Endodermal cell (in vitro differentiated cells): ENCODE measurements at regions not wholly inside any gene's neighbourhood (a gene's known extent, or its start where the extent isn't known, plus 50 kb on each side); places are given as distances from the start of the nearest gene placed in this dataset.

Source experiments
- DNase-seq: peaks from one replicate; pipeline ENCODE4 v3.0.0-alpha.2; 2017
- H3K27ac ChIP-seq: 2 replicates; pipeline ENCODE4 v1.5.1; 2013; ENCODE audit warnings: mild to moderate bottlenecking, low read depth, low read length, moderate library complexity
- H3K27me3 ChIP-seq: 2 replicates; pipeline ENCODE4 v1.6.1; 2013; ENCODE audit warnings: mild to moderate bottlenecking, low read length, moderate library complexity; ENCODE audit not compliant: insufficient read depth, control insufficient read depth, poor library complexity, severe bottlenecking
- H3K36me3 ChIP-seq: 2 replicates; pipeline ENCODE4 v1.7.0; 2013; ENCODE audit warnings: mild to moderate bottlenecking, low read length, moderate library complexity; ENCODE audit not compliant: control insufficient read depth, insufficient read depth
- H3K4me1 ChIP-seq: one replicate; pipeline ENCODE4 v1.7.0; 2013; ENCODE audit warnings: low read length; ENCODE audit not compliant: control insufficient read depth, insufficient read depth
- H3K4me3 ChIP-seq: 2 replicates; pipeline ENCODE4 v1.5.1; 2013; ENCODE audit warnings: mild to moderate bottlenecking, low read length, moderate library complexity
- H3K9ac ChIP-seq: 2 replicates; pipeline ENCODE4 v1.6.1; 2013; ENCODE audit warnings: mild to moderate bottlenecking, low read length, moderate library complexity; ENCODE audit not compliant: poor library complexity, severe bottlenecking; ENCODE audit errors: extremely low read depth
- H3K9me3 ChIP-seq: 2 replicates; pipeline ENCODE4 v1.6.1; 2013; ENCODE audit warnings: mild to moderate bottlenecking, low read length, moderate library complexity; ENCODE audit not compliant: control insufficient read depth
- H3K27ac Mint-ChIP-seq: 2 replicates; pipeline ENCODE4 v1.8.0; 2020; ENCODE audit warnings: mixed read lengths
- H3K27me3 Mint-ChIP-seq: 2 replicates; pipeline ENCODE4 v1.8.0; 2021; ENCODE audit warnings: mild to moderate bottlenecking, mixed read lengths; ENCODE audit not compliant: insufficient read depth
- H3K36me3 Mint-ChIP-seq: 2 replicates; pipeline ENCODE4 v1.8.0; 2020; ENCODE audit warnings: low read depth, mixed read lengths
- H3K4me1 Mint-ChIP-seq: 2 replicates; pipeline ENCODE4 v1.8.0; 2020; ENCODE audit warnings: mixed read lengths
- H3K4me3 Mint-ChIP-seq: 2 replicates; pipeline ENCODE4 v1.8.0; 2020; ENCODE audit warnings: mild to moderate bottlenecking, moderate library complexity, mixed read lengths
- H3K9me3 Mint-ChIP-seq: 2 replicates; pipeline ENCODE4 v1.8.0; 2020; ENCODE audit warnings: mild to moderate bottlenecking, mixed read lengths
- WGBS, 2 experiments: methylation state at CpG; one replicate each; pipeline versions ENCODE4 v1.1.5 to v1.1.7; 2013; ENCODE audit warnings: missing lambda C conversion rate in 2 of 2, mixed read lengths in 1 of 2; ENCODE audit not compliant: insufficient coverage in 1 of 2, insufficient read length in 1 of 2; 5-methylcytosine and 5-hydroxymethylcytosine counted together
- TF ChIP-seq, protein P1 (sequence below): fragments of 200-600 bp; sonication (generic); conservative IDR thresholded peaks from 2 replicates; pipeline ENCODE4 v1.5.0; 2021; ENCODE audit warnings: antibody characterized with exemption, mild to moderate bottlenecking

- Mint-ChIP-seq H3K9me3 (no peaks in the 10 kb centered on the region), H3K4me1 (peaks cover 8% of the 10 kb centered on the region), H3K36me3 (no peaks in the 10 kb centered on the region), H3K4me3 (no peak overlapping the region), H3K27me3 (no peaks in the 10 kb centered on the region), H3K27ac (no peak overlapping the region)
- Histone ChIP-seq H3K27ac (no peak overlapping the region), H3K36me3 (no peaks in the 10 kb centered on the region), H3K9ac (no peak overlapping the region), H3K4me3 (no peak overlapping the region), H3K27me3 (no peaks in the 10 kb centered on the region), H3K4me1 (no peaks in the 10 kb centered on the region), H3K9me3 (no peaks in the 10 kb centered on the region)
- TF ChIP-seq, protein P1, sequence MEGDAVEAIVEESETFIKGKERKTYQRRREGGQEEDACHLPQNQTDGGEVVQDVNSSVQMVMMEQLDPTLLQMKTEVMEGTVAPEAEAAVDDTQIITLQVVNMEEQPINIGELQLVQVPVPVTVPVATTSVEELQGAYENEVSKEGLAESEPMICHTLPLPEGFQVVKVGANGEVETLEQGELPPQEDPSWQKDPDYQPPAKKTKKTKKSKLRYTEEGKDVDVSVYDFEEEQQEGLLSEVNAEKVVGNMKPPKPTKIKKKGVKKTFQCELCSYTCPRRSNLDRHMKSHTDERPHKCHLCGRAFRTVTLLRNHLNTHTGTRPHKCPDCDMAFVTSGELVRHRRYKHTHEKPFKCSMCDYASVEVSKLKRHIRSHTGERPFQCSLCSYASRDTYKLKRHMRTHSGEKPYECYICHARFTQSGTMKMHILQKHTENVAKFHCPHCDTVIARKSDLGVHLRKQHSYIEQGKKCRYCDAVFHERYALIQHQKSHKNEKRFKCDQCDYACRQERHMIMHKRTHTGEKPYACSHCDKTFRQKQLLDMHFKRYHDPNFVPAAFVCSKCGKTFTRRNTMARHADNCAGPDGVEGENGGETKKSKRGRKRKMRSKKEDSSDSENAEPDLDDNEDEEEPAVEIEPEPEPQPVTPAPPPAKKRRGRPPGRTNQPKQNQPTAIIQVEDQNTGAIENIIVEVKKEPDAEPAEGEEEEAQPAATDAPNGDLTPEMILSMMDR, result no peak
- no peak for DNase-seq
Measured at GRCh38 chr2:64737547-64737946, 83.8 kb upstream of the SERTAD2 start.

GRCh38 chr2:64738026-64738425, 84.3 kb upstream of the SERTAD2 start:
- H3K27ac ChIP-seq, result no peak overlapping the region
- no peaks in the 10 kb centered on the region for H3K36me3 ChIP-seq
- H3K9ac ChIP-seq, result no peak overlapping the region
- H3K27me3 Mint-ChIP-seq, result no peaks in the 10 kb centered on the region
- no peak for DNase-seq
- no peaks in the 10 kb centered on the region for H3K4me1 ChIP-seq
- no peaks in the 10 kb centered on the region for H3K27me3 ChIP-seq
- no peaks in the 10 kb centered on the region for H3K36me3 Mint-ChIP-seq
- no peaks in the 10 kb centered on the region for H3K9me3 ChIP-seq
- TF ChIP-seq, protein P1, result no peak
- H3K4me1 Mint-ChIP-seq, result peaks cover 7% of the 10 kb centered on the region
- no peak overlapping the region for H3K4me3 Mint-ChIP-seq
- no peak overlapping the region for H3K4me3 ChIP-seq
- no peak overlapping the region for H3K27ac Mint-ChIP-seq
- no peaks in the 10 kb centered on the region for H3K9me3 Mint-ChIP-seq
- WGBS, 2 experiments, result 100% methylated on average over 1 of the region's 1 CpG; no CpG with 5 or more reads in 1 of the 2 experiments

- DNase-seq, result no peak
- Mint-ChIP-seq H3K4me1 (no peaks in the 10 kb centered on the region), H3K27me3 (no peaks in the 10 kb centered on the region), H3K27ac (no peak overlapping the region), H3K4me3 (no peak overlapping the region), H3K9me3 (no peaks in the 10 kb centered on the region), H3K36me3 (no peaks in the 10 kb centered on the region)
- no peak overlapping the region for H3K27ac ChIP-seq
- no peaks in the 10 kb centered on the region for H3K27me3 ChIP-seq
- TF ChIP-seq, protein P1, result no peak
- no peak overlapping the region for H3K4me3 ChIP-seq
- no peak overlapping the region for H3K9ac ChIP-seq
- no peaks in the 10 kb centered on the region for H3K4me1 ChIP-seq
- 94% methylated on average over 1 of the region's 1 CpG; no CpG with 5 or more reads in 1 of the 2 experiments for WGBS, 2 experiments
- H3K9me3 ChIP-seq, result no peaks in the 10 kb centered on the region
- no peaks in the 10 kb centered on the region for H3K36me3 ChIP-seq
Measured at GRCh38 chr2:64742678-64743077, 89.0 kb upstream of the SERTAD2 start.
